ENCODE measurements at regions not wholly inside any gene's neighbourhood (a gene's known extent, or its start where the extent isn't known, plus 50 kb on each side); places are given as distances from the start of the nearest gene placed in this dataset.

DNA sequence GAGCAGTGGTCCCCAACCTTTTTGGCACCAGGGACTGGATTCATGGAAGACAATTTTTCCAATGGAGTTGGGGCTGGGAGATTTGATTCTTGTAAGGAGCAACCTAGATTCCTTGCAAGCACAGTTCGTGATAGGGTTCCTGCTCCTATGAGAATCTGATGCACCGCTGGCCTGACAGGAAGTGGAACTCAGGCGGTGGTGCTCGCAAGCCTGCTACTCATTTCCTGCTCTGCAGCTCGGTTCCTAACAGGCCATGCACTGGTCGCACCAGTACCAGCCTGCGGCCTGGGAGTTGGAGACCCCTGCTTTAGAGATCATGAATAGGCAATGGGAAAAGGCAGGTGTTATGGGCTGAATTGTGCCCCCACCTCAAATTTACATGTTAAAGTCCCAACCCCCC lies 131.2 kb downstream of the PFDN4 start:
- no peak overlapping the region for H3K9ac ChIP-seq (ENCODE audit: insufficient read depth, low read length, poor library complexity, severe bottlenecking)
- H3K36me3 ChIP-seq (replicated peaks in 1 of 2; ENCODE audit: control insufficient read depth in 1 of 2, insufficient read depth in 2 of 2, low read length in 2 of 2) = no peaks in the 10 kb centered on the region
- H3K4me3 Mint-ChIP-seq = no peak overlapping the region
- no peak overlapping the region for H2AFZ ChIP-seq (ENCODE audit: insufficient read depth, low read depth, low read length, poor library complexity, severe bottlenecking)
- H4K20me1 ChIP-seq (ENCODE audit: insufficient read depth, low read length) = no peaks in the 10 kb centered on the region
- H3K4me1 Mint-ChIP-seq = no peaks in the 10 kb centered on the region
- no peak overlapping the region for H3K27ac Mint-ChIP-seq
- peaks cover 0 to 2% (median 1%) of the 10 kb centered on the region in 3 donors for H3K27me3 Mint-ChIP-seq (ENCODE audit: low read depth in 3 of 3)
- no peaks in the 10 kb centered on the region for H3K27me3 ChIP-seq (ENCODE audit: control insufficient read depth in 2 of 2, insufficient read depth in 2 of 2, low read length in 2 of 2)
- no peak for DNase-seq
- H3K36me3 Mint-ChIP-seq = no peaks in the 10 kb centered on the region
- no peaks in the 10 kb centered on the region for H3K79me2 ChIP-seq (ENCODE audit: insufficient read depth, low read length)
- no peak for TF ChIP-seq CTCF (IDR thresholded peaks at IDR 0.05)
- no peaks in the 10 kb centered on the region for H3K9me3 ChIP-seq (replicated peaks in 1 of 2; ENCODE audit: control insufficient read depth in 1 of 2, insufficient read depth in 1 of 2, low read length in 2 of 2)
- H3K4me1 ChIP-seq (ENCODE audit: control insufficient read depth in 1 of 2, insufficient read depth in 2 of 2, low read length in 2 of 2) = no peaks in the 10 kb centered on the region
- peaks cover 0 to 2% (median 0%) of the 10 kb centered on the region in 7 donors for H3K9me3 Mint-ChIP-seq
- no peak overlapping the region for H3K27ac ChIP-seq (ENCODE audit: low read depth in 1 of 2, low read length in 2 of 2)
- H3K4me3 ChIP-seq (replicated peaks in 1 of 3; ENCODE audit: low read depth in 2 of 3, low read length in 3 of 3) = no peak overlapping the region
- 63% methylated on average over 4 of the region's 7 CpGs for WGBS (ENCODE audit: insufficient coverage)
- intact Hi-C loops (cut with micrococcal nuclease) = no loop called here
- H3K4me2 ChIP-seq (replicated peaks; ENCODE audit: extremely low read depth, low read length, poor library complexity, severe bottlenecking) = no peak overlapping the region

- Mint-ChIP-seq H3K4me1 (no peaks in the 10 kb centered on the region), H3K27ac (no peak overlapping the region), H3K27me3 (ENCODE audit: low read depth in 3 of 3) (peaks cover 0 to 2% (median 0%) of the 10 kb centered on the region in 3 donors), H3K36me3 (no peaks in the 10 kb centered on the region), H3K9me3 (peaks cover 0 to 2% (median 0%) of the 10 kb centered on the region in 7 donors), H3K4me3 (no peak overlapping the region)
- Histone ChIP-seq H4K20me1 (ENCODE audit: insufficient read depth, low read length) (no peaks in the 10 kb centered on the region), H3K9me3 (replicated peaks in 1 of 2; ENCODE audit: control insufficient read depth in 1 of 2, insufficient read depth in 1 of 2, low read length in 2 of 2) (no peaks in the 10 kb centered on the region), H3K27ac (ENCODE audit: low read depth in 1 of 2, low read length in 2 of 2) (no peak overlapping the region), H3K27me3 (ENCODE audit: control insufficient read depth in 2 of 2, insufficient read depth in 2 of 2, low read length in 2 of 2) (no peaks in the 10 kb centered on the region), H3K36me3 (replicated peaks in 1 of 2; ENCODE audit: control insufficient read depth in 1 of 2, insufficient read depth in 2 of 2, low read length in 2 of 2) (no peaks in the 10 kb centered on the region), H3K4me3 (replicated peaks in 1 of 3; ENCODE audit: low read depth in 2 of 3, low read length in 3 of 3) (no peak overlapping the region), H3K79me2 (ENCODE audit: insufficient read depth, low read length) (no peaks in the 10 kb centered on the region), H3K4me2 (replicated peaks; ENCODE audit: extremely low read depth, low read length, poor library complexity, severe bottlenecking) (no peak overlapping the region), H2AFZ (ENCODE audit: insufficient read depth, low read depth, low read length, poor library complexity, severe bottlenecking) (no peak overlapping the region), H3K4me1 (ENCODE audit: control insufficient read depth in 1 of 2, insufficient read depth in 2 of 2, low read length in 2 of 2) (no peaks in the 10 kb centered on the region), H3K9ac (ENCODE audit: insufficient read depth, low read length, poor library complexity, severe bottlenecking) (no peak overlapping the region)
- DNase-seq = no peak
- intact Hi-C loops (cut with micrococcal nuclease) = no loop called here
- no CpG with 5 or more reads among the region's 1 CpG for WGBS (ENCODE audit: insufficient coverage)
- no peak for TF ChIP-seq CTCF (IDR thresholded peaks at IDR 0.05)
Observed at GRCh38 chr20:54340206-54340605, 132.3 kb downstream of the PFDN4 start.

All from CD14-positive monocyte (primary cell).